ENCODE measurements at regions not wholly inside any gene's neighbourhood (a gene's known extent, or its start where the extent isn't known, plus 50 kb on each side); places are given as distances from the start of the nearest gene placed in this dataset.

- peak; percentile 87 to 96 (median 93) for TF ChIP-seq CTCF (IDR thresholded peaks at IDR 0.05)
- TF ChIP-seq POLR2A (IDR thresholded peaks at IDR 0.05) = no peak
Measured at GRCh38 chr2:84314901-84315330, 144.2 kb downstream of the SUCLG1 start.

Data from body of pancreas (tissue), 4 donors.